ENCODE measurements at regions not wholly inside any gene's neighbourhood (a gene's known extent, or its start where the extent isn't known, plus 50 kb on each side); places are given as distances from the start of the nearest gene placed in this dataset.
A peak's percentile ranks its signal among the peaks of the same experiment; 100 is the strongest.

- Histone ChIP-seq H3K4me3 (ENCODE audit: low read depth, low read length) (no peak overlapping the region), H3K27me3 (replicated peaks; ENCODE audit: control insufficient read depth, insufficient read depth, low read length) (no peaks in the 10 kb centered on the region), H3K4me1 (0 out of 2 replicates have a peak, but pooled peaks cover 4% of the 10 kb centered on the region), H3K36me3 (ENCODE audit: control insufficient read depth, insufficient read depth, low read length) (no peaks in the 10 kb centered on the region), H3K9me3 (no peaks in the 10 kb centered on the region)
- H3K9me3 Mint-ChIP-seq (ENCODE audit: unreplicated experiment) = no peaks in the 10 kb centered on the region
- H3K27me3 Mint-ChIP-seq (ENCODE audit: insufficient read depth, unreplicated experiment) = peaks cover 5% of the 10 kb centered on the region
- no peak for TF ChIP-seq CTCF (IDR thresholded peaks at IDR 0.05; ENCODE audit: insufficient read depth in 1 of 2, low read depth in 1 of 2, low read length in 1 of 2, severe bottlenecking in 1 of 2, unreplicated experiment in 1 of 2)
- H3K36me3 Mint-ChIP-seq (ENCODE audit: insufficient read depth, unreplicated experiment) = no peaks in the 10 kb centered on the region
- no peak overlapping the region for H3K4me3 Mint-ChIP-seq (ENCODE audit: unreplicated experiment)
- peak in 1 of 2 experiments; percentile 5 for DNase-seq
- BruUV-seq (replicated peaks) = no TSS peak
- ChIA-PET CTCF (no interaction called here), POLR2A (no interaction called here)
- H3K4me1 Mint-ChIP-seq (ENCODE audit: low read depth, unreplicated experiment) = no peaks in the 10 kb centered on the region
- intact Hi-C loops (cut with micrococcal nuclease; ENCODE audit: unreplicated experiment) = no loop called here
- H3K27ac Mint-ChIP-seq (ENCODE audit: unreplicated experiment) = no peak overlapping the region
Observed at GRCh38 chr2:102986826-102987490, 225.1 kb downstream of the TMEM182 start.

- Mint-ChIP-seq H3K27me3 (ENCODE audit: insufficient read depth, unreplicated experiment) (peaks cover 2% of the 10 kb centered on the region), H3K4me1 (ENCODE audit: low read depth, unreplicated experiment) (no peaks in the 10 kb centered on the region), H3K9me3 (ENCODE audit: unreplicated experiment) (no peaks in the 10 kb centered on the region), H3K4me3 (ENCODE audit: unreplicated experiment) (no peak overlapping the region), H3K36me3 (ENCODE audit: insufficient read depth, unreplicated experiment) (no peaks in the 10 kb centered on the region), H3K27ac (ENCODE audit: unreplicated experiment) (no peak overlapping the region)
- H3K4me3 ChIP-seq (ENCODE audit: low read depth, low read length) = no peak overlapping the region
- no peaks in the 10 kb centered on the region for H3K9me3 ChIP-seq
- no peak for TF ChIP-seq CTCF (IDR thresholded peaks at IDR 0.05; ENCODE audit: insufficient read depth in 1 of 2, low read depth in 1 of 2, low read length in 1 of 2, severe bottlenecking in 1 of 2, unreplicated experiment in 1 of 2)
- intact Hi-C loops (cut with micrococcal nuclease; ENCODE audit: unreplicated experiment) = no loop called here
- no peaks in the 10 kb centered on the region for H3K27me3 ChIP-seq (replicated peaks; ENCODE audit: control insufficient read depth, insufficient read depth, low read length)
- CTCF ChIA-PET = no interaction called here
- POLR2A ChIA-PET = no interaction called here
- no peaks in the 10 kb centered on the region for H3K4me1 ChIP-seq
- no TSS peak for BruUV-seq (replicated peaks)
- DNase-seq = no peak
- no peaks in the 10 kb centered on the region for H3K36me3 ChIP-seq (ENCODE audit: control insufficient read depth, insufficient read depth, low read length)
Observed at GRCh38 chr2:102992607-102993006, 230.8 kb downstream of the TMEM182 start.

GRCh38 chr2:102999958-103000357 lies 238.1 kb downstream of the TMEM182 start:
- POLR2A ChIA-PET = no interaction called here
- no peaks in the 10 kb centered on the region for H3K27me3 Mint-ChIP-seq (ENCODE audit: insufficient read depth, unreplicated experiment)

More at GRCh38 chr2:102999958-103000357, 238.1 kb downstream of the TMEM182 start:
- Histone ChIP-seq H3K4me3 (ENCODE audit: low read depth, low read length) (no peak overlapping the region), H3K4me1 (no peaks in the 10 kb centered on the region), H3K36me3 (ENCODE audit: control insufficient read depth, insufficient read depth, low read length) (no peaks in the 10 kb centered on the region), H3K9me3 (no peaks in the 10 kb centered on the region), H3K27me3 (replicated peaks; ENCODE audit: control insufficient read depth, insufficient read depth, low read length) (no peaks in the 10 kb centered on the region)
- CTCF ChIA-PET = no interaction called here
- Mint-ChIP-seq H3K4me3 (ENCODE audit: unreplicated experiment) (no peak overlapping the region), H3K36me3 (ENCODE audit: insufficient read depth, unreplicated experiment) (no peaks in the 10 kb centered on the region), H3K4me1 (ENCODE audit: low read depth, unreplicated experiment) (no peaks in the 10 kb centered on the region), H3K9me3 (ENCODE audit: unreplicated experiment) (no peaks in the 10 kb centered on the region), H3K27ac (ENCODE audit: unreplicated experiment) (no peak overlapping the region)
- intact Hi-C loops (cut with micrococcal nuclease; ENCODE audit: unreplicated experiment) = no loop called here
- DNase-seq = no peak
- TF ChIP-seq CTCF (IDR thresholded peaks at IDR 0.05; ENCODE audit: insufficient read depth in 1 of 2, low read depth in 1 of 2, low read length in 1 of 2, severe bottlenecking in 1 of 2, unreplicated experiment in 1 of 2) = no peak
- BruUV-seq (replicated peaks) = no TSS peak
